Neural crest cell (in vitro differentiated cells): ENCODE measurements at regions not wholly inside any gene's neighbourhood (a gene's known extent, or its start where the extent isn't known, plus 50 kb on each side); places are given as distances from the start of the nearest gene placed in this dataset.

Experiments
- DNase-seq: peaks from one replicate; pipeline ENCODE4 v3.0.0; 2021; ENCODE audit warnings: low read depth, mixed read lengths, low spot score
- H3K27ac Mint-ChIP-seq: one replicate; pipeline ENCODE4 v1.8.0; 2021; ENCODE audit warnings: mild to moderate bottlenecking, mixed read lengths; ENCODE audit not compliant: unreplicated experiment
- H3K27me3 Mint-ChIP-seq: 2 replicates; pipeline ENCODE4 v1.8.0; 2021; ENCODE audit warnings: low read depth, mild to moderate bottlenecking, mixed read lengths
- H3K36me3 Mint-ChIP-seq: 2 replicates; pipeline ENCODE4 v1.8.0; 2021; ENCODE audit warnings: low read depth, mild to moderate bottlenecking, mixed read lengths
- H3K4me1 Mint-ChIP-seq: 2 replicates; pipeline ENCODE4 v1.8.0; 2021; ENCODE audit warnings: mixed read lengths
- H3K4me3 Mint-ChIP-seq: one replicate; pipeline ENCODE4 v1.8.0; 2021; ENCODE audit warnings: mild to moderate bottlenecking, mixed read lengths
- H3K9me3 Mint-ChIP-seq: 2 replicates; pipeline ENCODE4 v1.8.0; 2021; ENCODE audit warnings: mixed read lengths
- CTCF ChIP-seq: fragments of 200-600 bp; sonication (generic); conservative IDR thresholded peaks from 2 replicates; pipeline ENCODE4 v1.5.0; 2021; ENCODE audit warnings: antibody characterized with exemption, mild to moderate bottlenecking

- Mint-ChIP-seq H3K36me3 (no peaks in the 10 kb centered on the region), H3K9me3 (peaks cover 3% of the 10 kb centered on the region), H3K4me1 (no peaks in the 10 kb centered on the region), H3K27ac (no peak overlapping the region), H3K4me3 (no peak overlapping the region), H3K27me3 (no peaks in the 10 kb centered on the region)
- TF ChIP-seq CTCF, result no peak
- DNase-seq, result no peak
These were observed 390.7 kb upstream of the TMEFF2 start for GRCh38 chr2:192585418-192585817.

GRCh38 chr2:192584976-192585375 lies 390.2 kb upstream of the TMEFF2 start:
- peaks cover 3% of the 10 kb centered on the region for H3K9me3 Mint-ChIP-seq
- H3K27ac Mint-ChIP-seq, result no peak overlapping the region
- no peak for DNase-seq
- no peak overlapping the region for H3K4me3 Mint-ChIP-seq
- no peak for TF ChIP-seq CTCF
- H3K4me1 Mint-ChIP-seq, result no peaks in the 10 kb centered on the region
- no peaks in the 10 kb centered on the region for H3K36me3 Mint-ChIP-seq
- H3K27me3 Mint-ChIP-seq, result no peaks in the 10 kb centered on the region

- Mint-ChIP-seq H3K27me3 (no peaks in the 10 kb centered on the region), H3K27ac (no peak overlapping the region), H3K9me3 (no peaks in the 10 kb centered on the region), H3K4me3 (no peak overlapping the region), H3K36me3 (no peaks in the 10 kb centered on the region), H3K4me1 (no peaks in the 10 kb centered on the region)
- no peak for DNase-seq
- no peak for TF ChIP-seq CTCF
These were observed 385.4 kb upstream of the TMEFF2 start for GRCh38 chr2:192579965-192580700.

- no peak for DNase-seq
- H3K4me1 Mint-ChIP-seq, result no peaks in the 10 kb centered on the region
- no peaks in the 10 kb centered on the region for H3K9me3 Mint-ChIP-seq
- H3K4me3 Mint-ChIP-seq, result no peak overlapping the region
- no peaks in the 10 kb centered on the region for H3K27me3 Mint-ChIP-seq
- no peaks in the 10 kb centered on the region for H3K36me3 Mint-ChIP-seq
- no peak overlapping the region for H3K27ac Mint-ChIP-seq
- TF ChIP-seq CTCF, result no peak
These were observed 384.0 kb upstream of the TMEFF2 start for GRCh38 chr2:192578780-192579179.

GRCh38 chr2:192577706-192578105 lies 383.0 kb upstream of the TMEFF2 start:
- TF ChIP-seq CTCF, result no peak
- Mint-ChIP-seq H3K27ac (no peak overlapping the region), H3K27me3 (no peaks in the 10 kb centered on the region), H3K4me1 (no peaks in the 10 kb centered on the region), H3K9me3 (no peaks in the 10 kb centered on the region), H3K4me3 (no peak overlapping the region), H3K36me3 (no peaks in the 10 kb centered on the region)
- no peak for DNase-seq
